Naive thymus-derived CD8-positive, alpha-beta T cell (primary cell): ENCODE measurements at regions not wholly inside any gene's neighbourhood (a gene's known extent, or its start where the extent isn't known, plus 50 kb on each side); places are given as distances from the start of the nearest gene placed in this dataset.

Experiments used
- ATAC-seq, 2 donors: fragments of 150-1000 bp; cut with Tn5 transposase in 1 of 2; sonication (Bioruptor Pico), chemical (Tn5 transposase) in 1 of 2; 1 replicate in 1 of 2; 2 replicates in 1 of 2; pipeline ENCODE4 v1.10.0; 2021; ENCODE audit warnings: mild to moderate bottlenecking in 2 of 2, moderate library complexity in 2 of 2
- POLR2A ChIA-PET: fragments of 350-600 bp; sonication (Branson Sonifier 250); formaldehyde crosslinking; loops from one replicate; lab custom pipeline; 2021; ENCODE audit warnings: antibody characterized with exemption; lab: Charles Lee
- DNase-seq, 10 donors: peaks; one replicate each; pipeline versions ENCODE4 v3.0.0 to v3.0.0-alpha.2; 2020 to 2022
- H3K27ac Mint-ChIP-seq, 10 donors: one replicate each; pipeline ENCODE4 v1.8.0; 2020 to 2022; ENCODE audit warnings: mild to moderate bottlenecking in 10 of 10, mixed read lengths in 10 of 10, moderate library complexity in 4 of 10, inconsistent platforms in 1 of 10
- H3K27me3 Mint-ChIP-seq, 5 donors: one replicate each; pipeline ENCODE4 v1.8.0; 2021 to 2022; ENCODE audit warnings: mixed read lengths in 5 of 5
- H3K36me3 Mint-ChIP-seq, 3 donors: one replicate each; pipeline ENCODE4 v1.8.0; 2020 to 2022; ENCODE audit warnings: mixed read lengths in 3 of 3, mild to moderate bottlenecking in 2 of 3, inconsistent platforms in 1 of 3
- H3K4me1 Mint-ChIP-seq, 4 donors: one replicate each; pipeline ENCODE4 v1.8.0; 2021 to 2022; ENCODE audit warnings: mixed read lengths in 4 of 4
- H3K4me3 Mint-ChIP-seq, 10 donors: one replicate each; pipeline ENCODE4 v1.8.0; 2020 to 2022; ENCODE audit warnings: mild to moderate bottlenecking in 10 of 10, mixed read lengths in 10 of 10, moderate library complexity in 6 of 10, inconsistent platforms in 1 of 10
- H3K9me3 Mint-ChIP-seq, 9 donors: one replicate each; pipeline ENCODE4 v1.8.0; 2020 to 2022; ENCODE audit warnings: mixed read lengths in 9 of 9, mild to moderate bottlenecking in 3 of 9, inconsistent platforms in 1 of 9, moderate library complexity in 1 of 9

- Mint-ChIP-seq H3K4me1 (no peaks in the 10 kb centered on the region), H3K4me3 (no peak overlapping the region), H3K27me3 (peaks cover 0 to 3% (median 0%) of the 10 kb centered on the region in 5 donors), H3K27ac (no peak overlapping the region), H3K36me3 (no peaks in the 10 kb centered on the region), H3K9me3 (peaks cover 0 to 19% (median 0%) of the 10 kb centered on the region in 9 donors)
- DNase-seq, result no peak
- ATAC-seq, result no peak
- POLR2A ChIA-PET, result no interaction called here
Measured at GRCh38 chr7:11895337-11895736, 63.3 kb upstream of the THSD7A start.

- no peak overlapping the region for H3K4me3 Mint-ChIP-seq
- H3K9me3 Mint-ChIP-seq, result peaks cover 0 to 11% (median 0%) of the 10 kb centered on the region in 9 donors
- no peaks in the 10 kb centered on the region for H3K4me1 Mint-ChIP-seq
- peaks cover 0 to under 1% (median 0%) of the 10 kb centered on the region in 5 donors for H3K27me3 Mint-ChIP-seq
- H3K36me3 Mint-ChIP-seq, result no peaks in the 10 kb centered on the region
- DNase-seq, result no peak
- no peak overlapping the region for H3K27ac Mint-ChIP-seq
- ATAC-seq, result no peak
- POLR2A ChIA-PET, result no interaction called here
Measured at GRCh38 chr7:11896663-11897062, 64.7 kb upstream of the THSD7A start.

GRCh38 chr7:11899247-11899646, 67.2 kb upstream of the THSD7A start:
- peaks cover 0 to 3% (median 0%) of the 10 kb centered on the region in 9 donors for H3K9me3 Mint-ChIP-seq
- H3K4me3 Mint-ChIP-seq, result no peak overlapping the region
- no peak for ATAC-seq
- DNase-seq, result no peak
- H3K27me3 Mint-ChIP-seq, result no peaks in the 10 kb centered on the region
- H3K27ac Mint-ChIP-seq, result no peak overlapping the region
- POLR2A ChIA-PET, result no interaction called here
- no peaks in the 10 kb centered on the region for H3K4me1 Mint-ChIP-seq
- H3K36me3 Mint-ChIP-seq, result no peaks in the 10 kb centered on the region

GRCh38 chr7:11910253-11910652, 78.3 kb upstream of the THSD7A start:
- H3K27ac Mint-ChIP-seq, result no peak overlapping the region
- no peaks in the 10 kb centered on the region for H3K27me3 Mint-ChIP-seq
- POLR2A ChIA-PET, result no interaction called here
- ATAC-seq, result no peak
- H3K4me1 Mint-ChIP-seq, result no peaks in the 10 kb centered on the region
- no peaks in the 10 kb centered on the region for H3K9me3 Mint-ChIP-seq
- H3K36me3 Mint-ChIP-seq, result no peaks in the 10 kb centered on the region
- no peak for DNase-seq
- no peak overlapping the region for H3K4me3 Mint-ChIP-seq

- no peaks in the 10 kb centered on the region for H3K9me3 Mint-ChIP-seq
- no peaks in the 10 kb centered on the region for H3K36me3 Mint-ChIP-seq
- DNase-seq (no peak), ATAC-seq (no peak)
- H3K27ac Mint-ChIP-seq, result no peak overlapping the region
- POLR2A ChIA-PET, result no interaction called here
- H3K27me3 Mint-ChIP-seq, result no peaks in the 10 kb centered on the region
- no peak overlapping the region for H3K4me3 Mint-ChIP-seq
- H3K4me1 Mint-ChIP-seq, result no peaks in the 10 kb centered on the region
Measured at GRCh38 chr7:11911900-11912299, 79.9 kb upstream of the THSD7A start.

GRCh38 chr7:11914645-11915044, 82.6 kb upstream of the THSD7A start:
- POLR2A ChIA-PET, result no interaction called here
- DNase-seq (no peak), ATAC-seq (no peak)
- no peaks in the 10 kb centered on the region for H3K4me1 Mint-ChIP-seq
- no peaks in the 10 kb centered on the region for H3K36me3 Mint-ChIP-seq
- no peak overlapping the region for H3K4me3 Mint-ChIP-seq
- no peaks in the 10 kb centered on the region for H3K27me3 Mint-ChIP-seq
- H3K9me3 Mint-ChIP-seq, result peaks cover 0 to 9% (median 0%) of the 10 kb centered on the region in 9 donors
- H3K27ac Mint-ChIP-seq, result no peak overlapping the region

GRCh38 chr7:11923376-11923930, 91.5 kb upstream of the THSD7A start:
- POLR2A ChIA-PET, result no interaction called here
- Mint-ChIP-seq H3K27me3 (no peaks in the 10 kb centered on the region), H3K36me3 (no peaks in the 10 kb centered on the region), H3K9me3 (peaks cover 0 to 9% (median 0%) of the 10 kb centered on the region in 9 donors), H3K4me1 (no peaks in the 10 kb centered on the region), H3K27ac (no peak overlapping the region), H3K4me3 (no peak overlapping the region)
- DNase-seq (no peak), ATAC-seq (no peak)

- Mint-ChIP-seq H3K27me3 (no peaks in the 10 kb centered on the region), H3K4me1 (no peaks in the 10 kb centered on the region), H3K27ac (no peak overlapping the region), H3K36me3 (no peaks in the 10 kb centered on the region), H3K4me3 (no peak overlapping the region), H3K9me3 (peaks cover 0 to 4% (median 0%) of the 10 kb centered on the region in 9 donors)
- ATAC-seq (no peak), DNase-seq (no peak)
- POLR2A ChIA-PET, result no interaction called here
Measured at GRCh38 chr7:11931307-11931706, 99.3 kb upstream of the THSD7A start.

GRCh38 chr7:11934796-11935195, 102.8 kb upstream of the THSD7A start:
- POLR2A ChIA-PET, result no interaction called here
- Mint-ChIP-seq H3K4me1 (no peaks in the 10 kb centered on the region), H3K4me3 (no peak overlapping the region), H3K27ac (no peak overlapping the region), H3K36me3 (no peaks in the 10 kb centered on the region), H3K27me3 (no peaks in the 10 kb centered on the region), H3K9me3 (peaks cover 0 to 8% (median 0%) of the 10 kb centered on the region in 9 donors)
- DNase-seq (no peak), ATAC-seq (no peak)

GRCh38 chr7:11935905-11936304, 103.9 kb upstream of the THSD7A start:
- H3K36me3 Mint-ChIP-seq, result no peaks in the 10 kb centered on the region
- DNase-seq (no peak), ATAC-seq (no peak)
- no peak overlapping the region for H3K4me3 Mint-ChIP-seq
- POLR2A ChIA-PET, result no interaction called here
- no peaks in the 10 kb centered on the region for H3K4me1 Mint-ChIP-seq
- H3K27ac Mint-ChIP-seq, result no peak overlapping the region
- peaks cover 0 to 8% (median 0%) of the 10 kb centered on the region in 9 donors for H3K9me3 Mint-ChIP-seq
- no peaks in the 10 kb centered on the region for H3K27me3 Mint-ChIP-seq

GRCh38 chr7:11946794-11947193, 114.8 kb upstream of the THSD7A start:
- POLR2A ChIA-PET, result no interaction called here
- no peak for ATAC-seq
- no peak for DNase-seq
- H3K4me1 Mint-ChIP-seq, result no peaks in the 10 kb centered on the region
- H3K36me3 Mint-ChIP-seq, result no peaks in the 10 kb centered on the region
- no peak overlapping the region for H3K27ac Mint-ChIP-seq
- H3K9me3 Mint-ChIP-seq, result peaks cover 0 to 23% (median 10%) of the 10 kb centered on the region in 9 donors
- H3K4me3 Mint-ChIP-seq, result no peak overlapping the region
- peaks cover 0 to 2% (median 0%) of the 10 kb centered on the region in 5 donors for H3K27me3 Mint-ChIP-seq

- H3K4me1 Mint-ChIP-seq, result no peaks in the 10 kb centered on the region
- POLR2A ChIA-PET, result no interaction called here
- ATAC-seq, result no peak
Measured at GRCh38 chr7:11950281-11950680, 118.3 kb upstream of the THSD7A start.

GRCh38 chr7:11950942-11951341, 118.9 kb upstream of the THSD7A start:
- H3K27ac Mint-ChIP-seq, result no peak overlapping the region
- H3K4me3 Mint-ChIP-seq, result peak overlapping the region in 1 of 10 donors; percentile 12
- H3K27me3 Mint-ChIP-seq, result peaks cover 0 to 4% (median 0%) of the 10 kb centered on the region in 5 donors
- DNase-seq, result no peak
- H3K36me3 Mint-ChIP-seq, result no peaks in the 10 kb centered on the region
- peaks cover 0 to 17% (median 7%) of the 10 kb centered on the region in 9 donors for H3K9me3 Mint-ChIP-seq
- POLR2A ChIA-PET, result no interaction called here
- ATAC-seq, result no peak
- no peaks in the 10 kb centered on the region for H3K4me1 Mint-ChIP-seq

More at GRCh38 chr7:11950281-11950680, 118.3 kb upstream of the THSD7A start:
- peak in 1 of 10 donors; percentile 61 for DNase-seq
- Mint-ChIP-seq H3K27me3 (peaks cover 0 to 4% (median 0%) of the 10 kb centered on the region in 5 donors), H3K27ac (no peak overlapping the region), H3K9me3 (peaks cover 0 to 22% (median 8%) of the 10 kb centered on the region in 9 donors), H3K36me3 (no peaks in the 10 kb centered on the region), H3K4me3 (no peak overlapping the region)

GRCh38 chr7:11951909-11952308, 119.9 kb upstream of the THSD7A start:
- Mint-ChIP-seq H3K27me3 (peaks cover 0 to 5% (median 0%) of the 10 kb centered on the region in 5 donors), H3K27ac (no peak overlapping the region), H3K36me3 (no peaks in the 10 kb centered on the region), H3K9me3 (peaks cover 0 to 11% (median 5%) of the 10 kb centered on the region in 9 donors), H3K4me3 (no peak overlapping the region), H3K4me1 (no peaks in the 10 kb centered on the region)
- POLR2A ChIA-PET, result no interaction called here
- ATAC-seq (no peak), DNase-seq (no peak)
